ENCODE measurements at regions not wholly inside any gene's neighbourhood (a gene's known extent, or its start where the extent isn't known, plus 50 kb on each side); places are given as distances from the start of the nearest gene placed in this dataset.
"Not testable (repeated sequence)": the region's sequence is repeated elsewhere in the genome, so short reads cannot be mapped to it uniquely, and the experiment has no call there.

- Mint-ChIP-seq H3K9me3 (no peaks in the 10 kb centered on the region), H3K36me3 (peaks cover 17% of the 10 kb centered on the region), H3K4me1 (no peaks in the 10 kb centered on the region), H3K27ac (no peak overlapping the region), H3K4me3 (no peak overlapping the region)
- DNase-seq (ENCODE audit: low spot score in 2 of 2), result no peak
- ATAC-seq, result no peak
Observed at GRCh38 chr19:20422216-20423205, 143.1 kb downstream of the ZNF737 start.

- H3K36me3 Mint-ChIP-seq, result peaks cover 4% of the 10 kb centered on the region
- ATAC-seq (no peak), DNase-seq (ENCODE audit: low spot score in 2 of 2) (no peak)
- no peaks in the 10 kb centered on the region for H3K9me3 Mint-ChIP-seq
- no peak overlapping the region for H3K4me3 Mint-ChIP-seq
- H3K27ac Mint-ChIP-seq, result no peak overlapping the region
- H3K4me1 Mint-ChIP-seq, result no peaks in the 10 kb centered on the region
Observed at GRCh38 chr19:20416661-20417060, 148.9 kb downstream of the ZNF737 start.

GRCh38 chr19:20414120-20414519 lies 151.5 kb downstream of the ZNF737 start:
- Mint-ChIP-seq H3K36me3 (peaks cover 5% of the 10 kb centered on the region), H3K4me3 (no peak overlapping the region), H3K9me3 (no peaks in the 10 kb centered on the region), H3K4me1 (no peaks in the 10 kb centered on the region), H3K27ac (no peak overlapping the region)
- ATAC-seq, result no peak
- DNase-seq (ENCODE audit: low spot score in 2 of 2), result no peak

GRCh38 chr19:20413705-20414104 lies 151.9 kb downstream of the ZNF737 start:
- ATAC-seq, result peak; percentile 51
- Mint-ChIP-seq H3K27ac (no peak overlapping the region), H3K36me3 (peaks cover 9% of the 10 kb centered on the region), H3K9me3 (no peaks in the 10 kb centered on the region), H3K4me3 (no peak overlapping the region), H3K4me1 (no peaks in the 10 kb centered on the region)
- DNase-seq (ENCODE audit: low spot score in 2 of 2), result no peak

GRCh38 chr19:20412846-20413245 lies 152.7 kb downstream of the ZNF737 start:
- peaks cover 17% of the 10 kb centered on the region for H3K36me3 Mint-ChIP-seq
- H3K27ac Mint-ChIP-seq, result no peak overlapping the region
- ATAC-seq, result no peak
- H3K4me3 Mint-ChIP-seq, result no peak overlapping the region
- DNase-seq (ENCODE audit: low spot score in 2 of 2), result no peak
- H3K9me3 Mint-ChIP-seq, result no peaks in the 10 kb centered on the region
- H3K4me1 Mint-ChIP-seq, result no peaks in the 10 kb centered on the region

- Mint-ChIP-seq H3K27ac (no peak overlapping the region), H3K9me3 (peaks cover 31% of the 10 kb centered on the region), H3K36me3 (peaks cover 8% of the 10 kb centered on the region), H3K4me3 (no peak overlapping the region), H3K4me1 (no peaks in the 10 kb centered on the region)
- no peak for ATAC-seq
- no peak for DNase-seq (ENCODE audit: low spot score in 2 of 2)
Observed at GRCh38 chr19:20397292-20397691, 168.3 kb downstream of the ZNF737 start.

GRCh38 chr19:20388706-20389225 lies 176.8 kb downstream of the ZNF737 start:
- H3K27ac Mint-ChIP-seq, result no peak overlapping the region

GRCh38 chr19:20385061-20385460 lies 180.5 kb downstream of the ZNF737 start:
- no peak for ATAC-seq
- no peak for DNase-seq (ENCODE audit: low spot score in 2 of 2)
- H3K9me3 Mint-ChIP-seq, result peaks cover 4% of the 10 kb centered on the region

More at GRCh38 chr19:20388706-20389225, 176.8 kb downstream of the ZNF737 start:
- H3K36me3 Mint-ChIP-seq, result peaks cover 5% of the 10 kb centered on the region
- H3K4me3 Mint-ChIP-seq, result no peak overlapping the region
- DNase-seq (ENCODE audit: low spot score in 2 of 2), result no peak
- H3K9me3 Mint-ChIP-seq, result peaks cover 12% of the 10 kb centered on the region
- H3K4me1 Mint-ChIP-seq, result no peaks in the 10 kb centered on the region
- no peak for ATAC-seq

GRCh38 chr19:20371911-20372310 lies 193.7 kb downstream of the ZNF737 start:
- Mint-ChIP-seq H3K36me3 (no peaks in the 10 kb centered on the region), H3K4me1 (no peaks in the 10 kb centered on the region), H3K9me3 (peaks cover 12% of the 10 kb centered on the region), H3K27ac (no peak overlapping the region), H3K4me3 (no peak overlapping the region)
- DNase-seq (ENCODE audit: low spot score in 2 of 2) (no peak), ATAC-seq (no peak)

More at GRCh38 chr19:20385061-20385460, 180.5 kb downstream of the ZNF737 start:
- no peaks in the 10 kb centered on the region for H3K4me1 Mint-ChIP-seq
- no peaks in the 10 kb centered on the region for H3K36me3 Mint-ChIP-seq
- H3K27ac Mint-ChIP-seq, result no peak overlapping the region
- no peak overlapping the region for H3K4me3 Mint-ChIP-seq

- not testable (repeated sequence) for H3K4me3 Mint-ChIP-seq; H3K27ac Mint-ChIP-seq; H3K4me1 Mint-ChIP-seq; DNase-seq (ENCODE audit: low spot score in 2 of 2); ATAC-seq; H3K36me3 Mint-ChIP-seq
- H3K9me3 Mint-ChIP-seq, result peaks cover 11% of the 10 kb centered on the region
Observed at GRCh38 chr19:20371304-20371703, 194.3 kb downstream of the ZNF737 start.

GRCh38 chr19:20367811-20368294 lies 197.7 kb downstream of the ZNF737 start:
- ATAC-seq (no peak), DNase-seq (ENCODE audit: low spot score in 2 of 2) (no peak)
- Mint-ChIP-seq H3K27ac (no peak overlapping the region), H3K36me3 (no peaks in the 10 kb centered on the region), H3K4me3 (no peak overlapping the region), H3K9me3 (peaks cover 7% of the 10 kb centered on the region), H3K4me1 (no peaks in the 10 kb centered on the region)

- Mint-ChIP-seq H3K36me3 (no peaks in the 10 kb centered on the region), H3K4me3 (no peak overlapping the region), H3K27ac (no peak overlapping the region), H3K4me1 (no peaks in the 10 kb centered on the region), H3K9me3 (peaks cover 6% of the 10 kb centered on the region)
- ATAC-seq (no peak), DNase-seq (ENCODE audit: low spot score in 2 of 2) (no peak)
Observed at GRCh38 chr19:20365146-20365545, 198.1 kb downstream of the ZNF486 start.

GRCh38 chr19:20359933-20360720 lies 193.1 kb downstream of the ZNF486 start:
- DNase-seq (ENCODE audit: low spot score in 2 of 2) (no peak), ATAC-seq (no peak)
- Mint-ChIP-seq H3K27ac (no peak overlapping the region), H3K4me1 (no peaks in the 10 kb centered on the region), H3K4me3 (no peak overlapping the region), H3K36me3 (no peaks in the 10 kb centered on the region), H3K9me3 (peaks cover 10% of the 10 kb centered on the region)

GRCh38 chr19:20358841-20359465 lies 191.9 kb downstream of the ZNF486 start:
- H3K4me1 Mint-ChIP-seq; H3K4me3 Mint-ChIP-seq; ATAC-seq; H3K36me3 Mint-ChIP-seq; H3K9me3 Mint-ChIP-seq; DNase-seq (ENCODE audit: low spot score in 2 of 2); H3K27ac Mint-ChIP-seq: not testable (repeated sequence)

GRCh38 chr19:20357921-20358320 lies 190.9 kb downstream of the ZNF486 start:
- Mint-ChIP-seq H3K4me3 (no peak overlapping the region), H3K4me1 (no peaks in the 10 kb centered on the region), H3K9me3 (peaks cover 10% of the 10 kb centered on the region), H3K36me3 (no peaks in the 10 kb centered on the region), H3K27ac (no peak overlapping the region)
- DNase-seq (ENCODE audit: low spot score in 2 of 2), result no peak
- ATAC-seq, result no peak

Measured in stimulated activated effector memory CD8-positive, alpha-beta T cell treated with anti-CD3 and anti-CD28 coated beads, Interleukin-12 subunit alpha, Interleukin-12 subunit beta, amount 100 ng/mL, for 72 hours (primary cell).